WERI-Rb-1 (cell line): ENCODE measurements at regions not wholly inside any gene's neighbourhood (a gene's known extent, or its start where the extent isn't known, plus 50 kb on each side); places are given as distances from the start of the nearest gene placed in this dataset.
"Not testable (repeated sequence)": the region's sequence is repeated elsewhere in the genome, so short reads cannot be mapped to it uniquely, and the experiment has no call there.

Experiments
- DNase-seq: peaks from one replicate; pipeline ENCODE4 v3.0.0-alpha.2; 2020
- H3K27ac ChIP-seq: fragments of 250-450 bp; sonication (Bioruptor Pico); 2 replicates; pipeline ENCODE4 v1.5.1; 2020; ENCODE audit warnings: mild to moderate bottlenecking, moderate library complexity
- H3K27me3 ChIP-seq: fragments of 250-450 bp; sonication (Bioruptor Pico); 2 replicates; pipeline ENCODE4 v1.5.1; 2021; ENCODE audit warnings: mild to moderate bottlenecking, low read depth, moderate library complexity; ENCODE audit not compliant: insufficient read depth, severe bottlenecking
- H3K36me3 ChIP-seq: fragments of 250-450 bp; sonication (Bioruptor Pico); 2 replicates; pipeline ENCODE4 v1.5.1; 2020; ENCODE audit warnings: mild to moderate bottlenecking, moderate library complexity
- H3K4me3 ChIP-seq: 2 replicates; pipeline ENCODE4 v1.5.1; 2011; ENCODE audit warnings: low read depth, mild to moderate bottlenecking, control low read depth, low read length
- H3K9me3 ChIP-seq: fragments of 250-450 bp; sonication (Bioruptor Pico); 2 replicates; pipeline ENCODE4 v1.5.1; 2021; ENCODE audit warnings: mild to moderate bottlenecking, moderate library complexity; ENCODE audit not compliant: severe bottlenecking
- CTCF ChIP-seq: IDR thresholded peaks from 2 replicates; pipeline ENCODE4 v1.5.1; 2011; ENCODE audit warnings: low read depth, mild to moderate bottlenecking, control low read depth, inconsistent platforms, low read length

- no peaks in the 10 kb centered on the region for H3K9me3 ChIP-seq
- H3K27ac ChIP-seq = no peak overlapping the region
- TF ChIP-seq CTCF = no peak
- no peak overlapping the region for H3K4me3 ChIP-seq
- H3K27me3 ChIP-seq = peaks cover 23% of the 10 kb centered on the region
- no peaks in the 10 kb centered on the region for H3K36me3 ChIP-seq
- DNase-seq = no peak
Observed at GRCh38 chr3:87795701-87796100, 263.1 kb downstream of the CGGBP1 start.

- Histone ChIP-seq H3K27me3 (peaks cover 28% of the 10 kb centered on the region), H3K36me3 (no peaks in the 10 kb centered on the region), H3K9me3 (no peaks in the 10 kb centered on the region), H3K27ac (no peak overlapping the region), H3K4me3 (no peak overlapping the region)
- TF ChIP-seq CTCF = no peak
- DNase-seq = no peak
Observed at GRCh38 chr3:87793337-87793877, 265.4 kb downstream of the CGGBP1 start.

- TF ChIP-seq CTCF = peak; percentile 36; the same call in 1 of the 2 replicates
- DNase-seq = peak; percentile 13
- Histone ChIP-seq H3K36me3 (no peaks in the 10 kb centered on the region), H3K4me3 (peak within 1 kb of the TSS; percentile 24), H3K27ac (no peak within 1 kb of the TSS), H3K9me3 (no peaks in the 10 kb centered on the region), H3K27me3 (peaks cover 28% of the 10 kb centered on the region)
Observed at GRCh38 chr3:87792534-87793336, 266.1 kb downstream of the CGGBP1 start, which contains the start of gene HTR1F. Gene HTR1F, plus strand, starts transcription at chr3:87792706.

- peaks cover 28% of the 10 kb centered on the region for H3K27me3 ChIP-seq
- no peak for TF ChIP-seq CTCF
- peak overlapping the region; percentile 24 for H3K4me3 ChIP-seq
Observed at GRCh38 chr3:87792198-87792533, 266.6 kb downstream of the CGGBP1 start.

GRCh38 chr3:87791248-87792027, 267.4 kb downstream of the CGGBP1 start:
- TF ChIP-seq CTCF = no peak
- Histone ChIP-seq H3K27me3 (peaks cover 28% of the 10 kb centered on the region), H3K9me3 (no peaks in the 10 kb centered on the region), H3K27ac (no peak overlapping the region), H3K4me3 (no peak overlapping the region; the same call in 1 of the 2 replicates), H3K36me3 (no peaks in the 10 kb centered on the region)
- no peak for DNase-seq

More at GRCh38 chr3:87792198-87792533, 266.6 kb downstream of the CGGBP1 start:
- DNase-seq = no peak
- no peaks in the 10 kb centered on the region for H3K36me3 ChIP-seq
- H3K27ac ChIP-seq = no peak overlapping the region
- H3K9me3 ChIP-seq = no peaks in the 10 kb centered on the region

GRCh38 chr3:87789049-87789448, 269.8 kb downstream of the CGGBP1 start:
- peaks cover 28% of the 10 kb centered on the region for H3K27me3 ChIP-seq
- not testable (repeated sequence) for H3K27ac ChIP-seq, DNase-seq, H3K4me3 ChIP-seq, H3K9me3 ChIP-seq, H3K36me3 ChIP-seq
